GM18907 (cell line): ENCODE measurements at regions not wholly inside any gene's neighbourhood (a gene's known extent, or its start where the extent isn't known, plus 50 kb on each side); places are given as distances from the start of the nearest gene placed in this dataset.

Experiments used
- ATAC-seq: cut with Tn5 transposase; IDR thresholded peaks from one replicate; pipeline ENCODE4 v1.9.1; 2021; ENCODE audit warnings: mild to moderate bottlenecking, moderate library complexity; ENCODE audit not compliant: unreplicated experiment

- no peak for ATAC-seq
Measured at GRCh38 chr3:68468695-68469375, 463.5 kb downstream of the TAFA4 start.

- ATAC-seq: no peak
Measured at GRCh38 chr3:68467465-68467864, 464.9 kb downstream of the TAFA4 start.

GRCh38 chr3:68458581-68458980 lies 473.8 kb downstream of the TAFA4 start:
- no peak for ATAC-seq

- no peak for ATAC-seq
Measured at GRCh38 chr3:68448510-68449383, 483.6 kb downstream of the TAFA4 start.

- ATAC-seq: no peak
Measured at GRCh38 chr3:68447885-68448284, 484.5 kb downstream of the TAFA4 start.

- ATAC-seq: no peak
Measured at GRCh38 chr3:68441054-68441453, 491.3 kb downstream of the TAFA4 start.

- no peak for ATAC-seq
Measured at GRCh38 chr3:68436619-68437401, 495.5 kb downstream of the TAFA4 start.

- ATAC-seq: no peak
Measured at GRCh38 chr3:68428495-68428894, 503.9 kb downstream of the TAFA4 start.

- ATAC-seq: no peak
Measured at GRCh38 chr3:68424796-68425460, 507.4 kb downstream of the TAFA4 start.

- no peak for ATAC-seq
Measured at GRCh38 chr3:68408626-68409025, 523.7 kb downstream of the TAFA4 start.

GRCh38 chr3:68403741-68404140 lies 528.6 kb downstream of the TAFA4 start:
- no peak for ATAC-seq

GRCh38 chr3:68402235-68402918 lies 530.0 kb downstream of the TAFA4 start:
- no peak for ATAC-seq

- ATAC-seq: no peak
Measured at GRCh38 chr3:68378631-68379030, 553.7 kb downstream of the TAFA4 start.

- no peak for ATAC-seq
Measured at GRCh38 chr3:68373727-68374126, 558.6 kb downstream of the TAFA4 start.

GRCh38 chr3:68363796-68364195 lies 568.6 kb downstream of the TAFA4 start:
- ATAC-seq: no peak

- no peak for ATAC-seq
Measured at GRCh38 chr3:68360492-68360891, 571.9 kb downstream of the TAFA4 start.

GRCh38 chr3:68345781-68346180 lies 586.6 kb downstream of the TAFA4 start:
- ATAC-seq: no peak

GRCh38 chr3:68342426-68342825 lies 589.9 kb downstream of the TAFA4 start:
- ATAC-seq: no peak

GRCh38 chr3:68336042-68336441 lies 596.3 kb downstream of the TAFA4 start:
- ATAC-seq: no peak

GRCh38 chr3:68334367-68334986 lies 597.9 kb downstream of the TAFA4 start:
- ATAC-seq: no peak
